ENCODE measurements at regions not wholly inside any gene's neighbourhood (a gene's known extent, or its start where the extent isn't known, plus 50 kb on each side); places are given as distances from the start of the nearest gene placed in this dataset.

DNA sequence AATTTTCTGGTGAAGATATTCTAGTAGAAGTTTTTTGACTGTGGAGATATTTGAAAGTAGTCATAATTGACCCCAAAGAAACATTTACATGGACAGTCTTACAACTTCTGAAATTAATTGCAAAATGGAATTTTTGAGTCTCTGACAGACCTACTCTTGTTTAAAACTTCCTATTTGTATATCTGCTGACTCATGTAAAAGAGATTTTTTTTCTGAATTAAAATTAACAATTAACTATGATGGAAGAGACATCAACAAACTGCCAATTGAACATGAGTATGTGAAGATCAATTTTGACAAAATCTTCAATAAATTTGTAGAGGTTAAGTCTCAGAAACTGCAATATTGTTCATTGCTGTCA lies 108.5 kb upstream of the MAX start:
- no peak for TF ChIP-seq CTCF (IDR thresholded peaks at IDR 0.05)
- no peak for TF ChIP-seq POLR2A (IDR thresholded peaks at IDR 0.05)
